ENCODE measurements at regions not wholly inside any gene's neighbourhood (a gene's known extent, or its start where the extent isn't known, plus 50 kb on each side); places are given as distances from the start of the nearest gene placed in this dataset.

- no peak for TF ChIP-seq TRIM22 (IDR thresholded peaks at IDR 0.05)
- TF ChIP-seq REXO4 (CRISPR knock-in tag; IDR thresholded peaks at IDR 0.05; ENCODE audit: borderline replicate concordance) = no peak
Observed at GRCh38 chrX:95823796-95824195, 860.8 kb upstream of the DIAPH2 start (continued).

DNA sequence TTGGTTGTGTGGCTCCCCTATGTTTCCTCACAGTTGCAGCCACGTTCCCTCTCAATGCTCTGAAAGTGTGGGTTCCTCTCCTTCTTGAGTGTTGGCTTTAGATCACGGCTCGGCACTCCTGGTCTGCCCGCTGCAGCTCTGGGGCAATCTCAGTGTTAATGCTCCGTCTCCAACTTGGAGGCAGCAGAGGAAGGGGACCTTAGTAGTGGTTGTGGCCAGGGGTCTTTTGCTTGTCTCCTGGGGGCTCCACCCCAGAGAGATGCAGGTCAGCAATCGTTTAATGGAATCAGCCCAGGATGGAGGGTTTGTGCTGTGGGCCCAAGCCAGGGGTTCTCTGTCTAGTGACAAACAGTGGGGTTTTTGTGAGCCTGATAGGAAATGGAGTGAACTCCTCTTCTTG is 849.4 kb upstream of the DIAPH2 start:
- BruUV-seq (replicated peaks) = no TSS peak
- H3K27ac ChIP-seq (ENCODE audit: extremely low read length, insufficient read depth, low read length) = no peak overlapping the region
- in situ Hi-C loops (cut with HindIII; ENCODE audit: extremely low pct_ligation_motif_present, low pct_unique_long_range_greater_than_20kb) = no loop called here
- TF ChIP-seq ZNF512B (CRISPR knock-in tag; IDR thresholded peaks at IDR 0.05; ENCODE audit: borderline replicate concordance) (no peak), ZBTB46 (CRISPR knock-in tag; IDR thresholded peaks at IDR 0.05; ENCODE audit: borderline replicate concordance) (no peak), ZNF687 (CRISPR knock-in tag; IDR thresholded peaks at IDR 0.05) (no peak), BCLAF1 (IDR thresholded peaks at IDR 0.05) (no peak)

More for the DNA sequence above, 849.4 kb upstream of the DIAPH2 start:
- H3K36me3 ChIP-seq (replicated peaks in 1 of 2; ENCODE audit: control insufficient read depth in 1 of 2, insufficient read depth in 2 of 2, low read length in 2 of 2) = no peaks in the 10 kb centered on the region
- H3K4me3 ChIP-seq (replicated peaks in 1 of 3; ENCODE audit: insufficient read depth in 1 of 3, low read depth in 2 of 3, low read length in 3 of 3) = no peak overlapping the region
- WGBS (ENCODE audit: low lambda C conversion rate) = 42% methylated on average over 2 of the region's 6 CpGs
- ChIA-PET POLR2A (no interaction called here), CTCF (ENCODE audit: low intra/inter-chr PET ratio, low total read pairs) (no interaction called here)
- no peaks in the 10 kb centered on the region for H3K4me1 ChIP-seq (ENCODE audit: insufficient read depth, low read length)
- no peaks in the 10 kb centered on the region for H4K20me1 ChIP-seq (ENCODE audit: insufficient read depth, low read length)
- no peaks in the 10 kb centered on the region for H3K79me2 ChIP-seq (ENCODE audit: insufficient read depth, low read length)
- H3K4me2 ChIP-seq (ENCODE audit: low read depth, low read length) = no peak overlapping the region
- H2AFZ ChIP-seq (ENCODE audit: low read length) = no peak overlapping the region
- ATAC-seq (no peak), FAIRE-seq (no peak), DNase-seq (ENCODE audit: low spot score) (no peak)
- no peaks in the 10 kb centered on the region for H3K9me3 ChIP-seq (ENCODE audit: low read length)
- no peak overlapping the region for H3K9ac ChIP-seq (ENCODE audit: insufficient read depth, low read depth, low read length)
- no peaks in the 10 kb centered on the region for H3K27me3 ChIP-seq (ENCODE audit: control insufficient read depth in 1 of 2, insufficient read depth in 2 of 2, low read length in 2 of 2)
- intact Hi-C loops (cut with micrococcal nuclease; ENCODE audit: unreplicated experiment) = no loop called here

Measured in HepG2 (cell line).